ENCODE measurements at regions not wholly inside any gene's neighbourhood (a gene's known extent, or its start where the extent isn't known, plus 50 kb on each side); places are given as distances from the start of the nearest gene placed in this dataset.

- Histone ChIP-seq H3K4ac (replicated peaks; ENCODE audit: insufficient read length, low read depth, low read length) (no peak overlapping the region), H3K18ac (ENCODE audit: extremely low read depth, low read length) (no peak overlapping the region), H3K23ac (ENCODE audit: insufficient read length) (no peak overlapping the region), H2BK5ac (ENCODE audit: low read depth, low read length) (no peak overlapping the region), H2AK5ac (ENCODE audit: low read depth, low read length) (no peak overlapping the region), H3K79me1 (ENCODE audit: low read depth, low read length) (no peaks in the 10 kb centered on the region), H4K20me1 (replicated peaks in 1 of 2; ENCODE audit: control insufficient read depth in 1 of 2, insufficient read depth in 2 of 2, low read length in 2 of 2) (no peaks in the 10 kb centered on the region), H3K4me2 (ENCODE audit: insufficient read depth in 1 of 2, low read depth in 2 of 2, low read length in 2 of 2) (no peak overlapping the region), H3K23me2 (ENCODE audit: low read depth, low read length) (no peaks in the 10 kb centered on the region), H2BK20ac (ENCODE audit: low read length) (no peak overlapping the region), H3K36me3 (ENCODE audit: control insufficient read depth in 2 of 4, insufficient read depth in 4 of 4, low read length in 3 of 4) (no peaks in the 10 kb centered on the region), H3K27me3 (replicated peaks in 1 of 4; ENCODE audit: control insufficient read depth in 3 of 4, extremely low read depth in 1 of 4, insufficient read depth in 3 of 4, low read length in 3 of 4) (no peaks in the 10 kb centered on the region), H4K91ac (replicated peaks; ENCODE audit: insufficient read length, low read length) (no peak overlapping the region), H3K9ac (replicated peaks in 1 of 4; ENCODE audit: extremely low read depth in 1 of 4, low read depth in 3 of 4, low read length in 3 of 4) (no peak overlapping the region), H3K14ac (ENCODE audit: insufficient read length) (no peak overlapping the region), H2BK120ac (replicated peaks; ENCODE audit: low read depth, low read length) (no peak overlapping the region), H4K5ac (ENCODE audit: insufficient read length, low read depth, low read length) (no peak overlapping the region), H4K8ac (ENCODE audit: extremely low read depth, insufficient read depth, low read length) (no peak overlapping the region), H2BK12ac (ENCODE audit: low read depth, low read length) (no peak overlapping the region), H2BK15ac (ENCODE audit: low read length) (no peak overlapping the region), H2AFZ (ENCODE audit: low read length) (no peak overlapping the region), H3K9me3 (ENCODE audit: insufficient read depth in 2 of 2, low read depth in 1 of 2, low read length in 1 of 2) (peaks cover 0 to 8% of the 10 kb centered on the region in 2 experiments; a peak in 2 of 4 replicates), H3K4me1 (replicated peaks in 1 of 4; ENCODE audit: control insufficient read depth in 3 of 4, insufficient read depth in 4 of 4, low read length in 3 of 4) (no peaks in the 10 kb centered on the region), H3K56ac (replicated peaks; ENCODE audit: insufficient read length, low read depth, low read length) (no peak overlapping the region), H3K79me2 (ENCODE audit: control insufficient read depth in 1 of 2, insufficient read depth in 2 of 2, low read length in 2 of 2) (no peaks in the 10 kb centered on the region), H3K27ac (ENCODE audit: low read depth, low read length) (no peak overlapping the region), H3K4me3 (ENCODE audit: extremely low read depth in 1 of 4, insufficient read depth in 2 of 4, low read depth in 3 of 4, low read length in 4 of 4) (no peak overlapping the region)
- DNase-seq (ENCODE audit: low read depth in 1 of 2, low spot score in 2 of 2) (no peak), FAIRE-seq (no peak)
- WGBS, 2 experiments (ENCODE audit: extremely low coverage in 1 of 2, insufficient coverage in 1 of 2, insufficient read length in 1 of 2, insufficient replicate concordance in 2 of 2, low coverage in 1 of 2, low lambda C conversion rate in 2 of 2, missing lambda C conversion rate in 1 of 2): 83% methylated on average over 3 of the region's 3 CpGs; no CpG with 5 or more reads in 1 of the 2 experiments
- POLR2A ChIA-PET (ENCODE audit: partially characterized antibody): no interaction called here
- CTCF ChIA-PET (ENCODE audit: partially characterized antibody): no interaction called here
- TF ChIP-seq SAP30 (IDR thresholded peaks at IDR 0.05; ENCODE audit: insufficient read depth, insufficient replicate concordance, low read length): no peak
- TF ChIP-seq RBBP5 (IDR thresholded peaks at IDR 0.05; ENCODE audit: borderline replicate concordance, low read depth, low read length): no peak
- TF ChIP-seq CHD2 (IDR thresholded peaks at IDR 0.05; ENCODE audit: low read length): no peak
- TF ChIP-seq SP2 (IDR thresholded peaks at IDR 0.05; ENCODE audit: low read length): no peak
- TF ChIP-seq TAF1 (IDR thresholded peaks at IDR 0.05; ENCODE audit: low read depth, low read length): no peak
- no peak for TF ChIP-seq ATF3 (IDR thresholded peaks at IDR 0.05; ENCODE audit: insufficient read depth, low read depth, low read length)
- no peak for TF ChIP-seq SIX5 (IDR thresholded peaks at IDR 0.05; ENCODE audit: low read depth, low read length)
- TF ChIP-seq PHF8 (conservative IDR thresholded peaks at IDR 0.05; ENCODE audit: low read depth, low read length): no peak
- no peak for TF ChIP-seq TCF12 (IDR thresholded peaks at IDR 0.05; ENCODE audit: low read depth, low read length)
- TF ChIP-seq YY1 (IDR thresholded peaks at IDR 0.05; ENCODE audit: low read depth, low read length): no peak
- TF ChIP-seq ZNF274 (IDR thresholded peaks at IDR 0.05; ENCODE audit: borderline replicate concordance, extremely low read depth, low read length): no peak
- TF ChIP-seq CTBP2 (IDR thresholded peaks at IDR 0.05; ENCODE audit: borderline replicate concordance, insufficient read depth, insufficient read length, low read length): no peak
- no peak for TF ChIP-seq CHD1 (IDR thresholded peaks at IDR 0.05; ENCODE audit: low read depth, low read length)
- TF ChIP-seq KDM1A (IDR thresholded peaks at IDR 0.05; ENCODE audit: borderline replicate concordance, low read length): no peak
- TF ChIP-seq SUZ12 (IDR thresholded peaks at IDR 0.05; ENCODE audit: low read length): no peak
Measured at GRCh38 chr9:90147426-90147825, 495.2 kb downstream of the DIRAS2 start.

All from H1 (cell line).